GM23338 (cell line): ENCODE measurements at regions not wholly inside any gene's neighbourhood (a gene's known extent, or its start where the extent isn't known, plus 50 kb on each side); places are given as distances from the start of the nearest gene placed in this dataset.

Experiments used
- ATAC-seq: fragments of 200-7000 bp; cut with Tn5 transposase; 3 replicates; pipeline ENCODE4 v1.9.1; 2020
- DNase-seq: peaks from one replicate; pipeline ENCODE4 v3.0.0-alpha.2; 2015; ENCODE audit warnings: low spot score
- H2AFZ ChIP-seq: fragments of 200-600 bp; sonication (generic); 2 replicates; pipeline ENCODE4 v1.8.0; 2016; ENCODE audit warnings: antibody characterized with exemption, mild to moderate bottlenecking, moderate library complexity
- H3F3A ChIP-seq: fragments of 200-600 bp; sonication (generic); replicated peaks from 2 replicates; pipeline ENCODE4 v1.8.0; 2017; ENCODE audit warnings: antibody characterized with exemption, mixed run types, low read depth
- H3K27ac ChIP-seq: fragments of 200-600 bp; sonication (generic); 2 replicates; pipeline ENCODE4 v1.6.1; 2016; ENCODE audit warnings: low read depth
- H3K27me3 ChIP-seq: fragments of 200-600 bp; sonication (generic); 2 replicates; pipeline ENCODE4 v1.8.0; 2016; ENCODE audit warnings: mild to moderate bottlenecking, mixed run types, moderate library complexity; ENCODE audit not compliant: insufficient read depth
- H3K36me3 ChIP-seq: fragments of 200-600 bp; sonication (generic); 2 replicates; pipeline ENCODE4 v1.8.0; 2016; ENCODE audit warnings: mild to moderate bottlenecking; ENCODE audit not compliant: insufficient read depth
- H3K4me1 ChIP-seq: fragments of 200-600 bp; sonication (generic); 2 replicates; pipeline ENCODE4 v1.8.0; 2016; ENCODE audit warnings: mild to moderate bottlenecking, moderate library complexity; ENCODE audit not compliant: insufficient read depth
- H3K4me2 ChIP-seq: fragments of 200-600 bp; sonication (generic); 2 replicates; pipeline ENCODE4 v1.7.1; 2017; ENCODE audit warnings: mixed run types
- H3K4me3 ChIP-seq: fragments of 200-600 bp; sonication (generic); 2 replicates; pipeline ENCODE4 v1.6.1; 2016; ENCODE audit warnings: mixed run types
- H3K79me2 ChIP-seq: fragments of 200-600 bp; sonication (generic); replicated peaks from 2 replicates; pipeline ENCODE4 v1.8.0; 2017; ENCODE audit warnings: mild to moderate bottlenecking; ENCODE audit not compliant: insufficient read depth
- H3K9me2 ChIP-seq: fragments of 200-600 bp; sonication (generic); 2 replicates; pipeline ENCODE4 v1.8.0; 2017; ENCODE audit not compliant: insufficient read depth
- H4K20me1 ChIP-seq: fragments of 200-600 bp; sonication (generic); replicated peaks from 2 replicates; pipeline ENCODE4 v1.8.0; 2017; ENCODE audit warnings: mild to moderate bottlenecking; ENCODE audit not compliant: insufficient read depth
- H3K27ac Mint-ChIP-seq: 2 replicates; pipeline ENCODE4 v1.8.0; 2020; ENCODE audit warnings: inconsistent platforms, mild to moderate bottlenecking, moderate library complexity, mixed read lengths
- H3K27me3 Mint-ChIP-seq: 3 replicates; pipeline ENCODE4 v1.8.0; 2022; ENCODE audit warnings: low read depth, mild to moderate bottlenecking, moderate library complexity, mixed read lengths, inconsistent platforms; ENCODE audit not compliant: insufficient read depth, poor library complexity
- H3K36me3 Mint-ChIP-seq: 3 replicates; pipeline ENCODE4 v1.8.0; 2021; ENCODE audit warnings: low read depth, mild to moderate bottlenecking, inconsistent platforms, moderate library complexity, mixed read lengths
- H3K4me1 Mint-ChIP-seq: 3 replicates; pipeline ENCODE4 v1.8.0; 2020; ENCODE audit warnings: mild to moderate bottlenecking, inconsistent platforms, mixed read lengths
- H3K4me3 Mint-ChIP-seq: 3 replicates; pipeline ENCODE4 v1.8.0; 2021; ENCODE audit warnings: moderate library complexity, mild to moderate bottlenecking, inconsistent platforms, mixed read lengths
- H3K9me3 Mint-ChIP-seq: 3 replicates; pipeline ENCODE4 v1.8.0; 2020; ENCODE audit warnings: moderate library complexity, mild to moderate bottlenecking, inconsistent platforms, mixed read lengths
- CREB1 ChIP-seq: fragments of 250-450 bp; sonication (Bioruptor Pico); IDR thresholded peaks from 2 replicates; pipeline ENCODE4 v1.5.0; 2020; ENCODE audit warnings: low read depth, mild to moderate bottlenecking, moderate library complexity
- EZH2 ChIP-seq: fragments of 200-600 bp; sonication (generic); IDR thresholded peaks from one replicate; pipeline ENCODE4 v1.8.0; 2017; ENCODE audit warnings: antibody characterized with exemption, mild to moderate bottlenecking, low read depth; ENCODE audit not compliant: unreplicated experiment
- EZH2phosphoT487 ChIP-seq: fragments of 200-600 bp; sonication (generic); IDR thresholded peaks from one replicate; pipeline ENCODE4 v1.8.1; 2018; ENCODE audit warnings: antibody characterized with exemption; ENCODE audit not compliant: unreplicated experiment
- JUNB ChIP-seq: IDR thresholded peaks from one replicate; pipeline ENCODE4 v1.6.1; 2016; ENCODE audit warnings: antibody characterized with exemption; ENCODE audit not compliant: unreplicated experiment
- NANOG ChIP-seq: IDR thresholded peaks from 2 replicates; pipeline ENCODE4 v1.6.1; 2016; ENCODE audit warnings: antibody characterized with exemption, borderline replicate concordance
- POLR2AphosphoS5 ChIP-seq: IDR thresholded peaks from 2 replicates; pipeline ENCODE4 v1.6.1; 2016; ENCODE audit warnings: antibody characterized with exemption, low read depth
- STAT1 ChIP-seq: IDR thresholded peaks from one replicate; pipeline ENCODE4 v1.6.1; 2016; ENCODE audit warnings: antibody characterized with exemption; ENCODE audit not compliant: unreplicated experiment
- ZNF114 ChIP-seq: fragments of 250-450 bp; sonication (Bioruptor Pico); IDR thresholded peaks from 2 replicates; pipeline ENCODE4 v1.5.0; 2020; ENCODE audit warnings: mild to moderate bottlenecking, moderate library complexity
- ZNF331 ChIP-seq: fragments of 250-450 bp; sonication (Bioruptor Pico); IDR thresholded peaks from 2 replicates; pipeline ENCODE4 v1.5.0; 2020; ENCODE audit warnings: low read depth, mild to moderate bottlenecking, moderate library complexity
- TF ChIP-seq, protein P1 (sequence below), 2 experiments: fragments of 200-600 bp in 1 of 2; sonication (generic) in 1 of 2; conservative IDR thresholded peaks; 2 replicates each; pipeline versions ENCODE4 v1.5.1 to v1.6.1; 2016 to 2017; ENCODE audit warnings: antibody characterized with exemption in 2 of 2, low read depth in 2 of 2, mild to moderate bottlenecking in 2 of 2, moderate library complexity in 1 of 2
- TF ChIP-seq, protein P2 (sequence below): fragments of 250-450 bp; sonication (Bioruptor Pico); IDR thresholded peaks from 2 replicates; pipeline ENCODE4 v1.5.0; 2020; ENCODE audit warnings: mild to moderate bottlenecking, moderate library complexity
- TF ChIP-seq, protein P3 (sequence below): IDR thresholded peaks from 2 replicates; pipeline ENCODE4 v1.6.1; 2016; ENCODE audit warnings: antibody characterized with exemption

DNA sequence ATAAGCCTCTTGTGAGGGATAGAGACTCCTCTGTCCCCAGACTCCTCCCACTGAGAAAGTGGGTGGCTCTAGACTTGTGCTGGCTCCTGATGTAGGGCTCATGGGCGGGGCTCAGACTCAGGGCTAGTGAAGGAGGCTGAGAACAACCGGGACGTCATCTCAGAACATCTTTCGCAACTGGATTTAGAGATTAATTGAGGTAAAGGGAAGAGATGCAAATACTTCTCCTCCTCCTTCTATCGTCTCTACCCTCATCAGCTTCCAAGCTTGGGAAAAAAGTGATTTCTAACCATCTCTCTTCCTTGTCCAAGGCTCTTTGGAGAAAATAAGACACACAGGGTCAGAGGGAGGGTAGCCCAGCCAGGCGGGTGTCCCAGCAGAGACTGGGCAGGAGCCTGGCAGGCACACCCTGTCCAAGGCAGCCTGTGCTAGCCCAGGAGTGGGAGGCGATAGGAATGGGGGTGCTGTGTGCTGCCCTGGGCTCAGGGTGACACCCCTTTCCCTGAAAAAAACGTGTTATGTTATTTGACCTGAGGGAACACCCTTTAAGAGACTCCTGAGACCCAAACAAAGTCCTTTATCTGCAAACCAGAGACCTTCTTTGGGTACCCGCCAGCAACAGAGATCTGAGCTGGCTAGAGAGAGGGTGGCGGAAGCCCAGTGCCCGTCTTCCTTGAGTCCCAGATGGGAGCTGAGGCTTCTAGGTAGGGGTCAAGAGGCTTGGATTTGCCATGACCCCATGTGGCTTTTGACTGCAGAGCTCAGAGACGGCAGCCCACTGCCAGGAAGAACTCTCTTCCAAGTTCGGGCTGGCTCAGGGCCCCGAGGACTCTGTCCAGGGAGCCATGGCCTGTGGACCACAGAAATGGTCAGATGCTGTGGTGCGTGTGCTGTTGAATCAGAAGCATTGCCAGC, 160.9 kb downstream of the ADAMTS15 start:
- Histone ChIP-seq H2AFZ (peak overlapping the region; percentile 23; the same call in 1 of the 2 replicates), H3K79me2 (no peaks in the 10 kb centered on the region), H4K20me1 (no peaks in the 10 kb centered on the region), H3K4me3 (no peak overlapping the region), H3K9me2 (no peaks in the 10 kb centered on the region), H3K36me3 (no peaks in the 10 kb centered on the region), H3K4me1 (peaks cover 5% of the 10 kb centered on the region; the same call in 1 of the 2 replicates), H3K27me3 (no peaks in the 10 kb centered on the region), H3F3A (no peaks in the 10 kb centered on the region), H3K4me2 (no peak overlapping the region), H3K27ac (no peak overlapping the region)
- Mint-ChIP-seq H3K9me3 (no peaks in the 10 kb centered on the region), H3K27ac (no peak overlapping the region), H3K4me3 (no peak overlapping the region), H3K4me1 (peaks cover 10% of the 10 kb centered on the region), H3K36me3 (no peaks in the 10 kb centered on the region), H3K27me3 (peaks cover 10% of the 10 kb centered on the region)
- DNase-seq (peak; percentile 50), ATAC-seq (peak; percentile 90; the same call in 2 of the 3 replicates)
- TF ChIP-seq ZNF114 (CRISPR knock-in tag) (no peak), STAT1 (no peak), POLR2AphosphoS5 (no peak)

DNA sequence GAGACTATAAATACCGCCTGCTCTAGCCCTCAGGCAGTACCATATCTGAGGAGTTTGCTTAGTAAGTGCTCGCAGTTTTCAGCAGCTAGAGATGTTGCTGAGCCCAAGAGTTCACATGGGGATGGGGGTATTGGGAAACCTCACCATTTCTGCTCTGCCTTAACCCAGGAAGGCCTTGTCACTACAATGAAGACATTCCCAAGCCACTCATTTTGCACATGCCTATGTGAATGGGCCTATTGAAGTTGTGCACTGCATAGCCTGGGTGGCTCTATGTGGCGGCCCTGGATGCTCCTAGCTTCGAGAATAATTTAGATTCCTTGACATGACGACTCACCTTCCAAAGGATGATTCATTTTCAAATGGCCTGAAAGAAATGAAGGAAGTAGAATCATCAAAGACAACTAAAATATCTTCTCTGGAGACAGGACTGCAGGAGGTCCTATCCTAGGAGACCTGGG, 163.4 kb downstream of the ADAMTS15 start:
- H3K36me3 Mint-ChIP-seq, result no peaks in the 10 kb centered on the region
- no peaks in the 10 kb centered on the region for H3F3A ChIP-seq
- no peaks in the 10 kb centered on the region for H3K36me3 ChIP-seq
- no peaks in the 10 kb centered on the region for H3K27me3 ChIP-seq
- peaks cover 5% of the 10 kb centered on the region; the same call in 1 of the 2 replicates for H3K4me1 ChIP-seq
- H3K27ac Mint-ChIP-seq, result no peak overlapping the region
- H2AFZ ChIP-seq, result no peak overlapping the region
- H3K9me2 ChIP-seq, result no peaks in the 10 kb centered on the region
- ATAC-seq (no peak), DNase-seq (no peak)
- no peaks in the 10 kb centered on the region for H3K79me2 ChIP-seq
- H3K4me2 ChIP-seq, result no peak overlapping the region
- peaks cover 10% of the 10 kb centered on the region for H3K4me1 Mint-ChIP-seq
- no peak overlapping the region for H3K4me3 ChIP-seq
- no peaks in the 10 kb centered on the region for H4K20me1 ChIP-seq
- H3K4me3 Mint-ChIP-seq, result no peak overlapping the region
- no peak overlapping the region for H3K27ac ChIP-seq
- no peaks in the 10 kb centered on the region for H3K9me3 Mint-ChIP-seq
- peaks cover 7% of the 10 kb centered on the region for H3K27me3 Mint-ChIP-seq
- TF ChIP-seq, protein P1, sequence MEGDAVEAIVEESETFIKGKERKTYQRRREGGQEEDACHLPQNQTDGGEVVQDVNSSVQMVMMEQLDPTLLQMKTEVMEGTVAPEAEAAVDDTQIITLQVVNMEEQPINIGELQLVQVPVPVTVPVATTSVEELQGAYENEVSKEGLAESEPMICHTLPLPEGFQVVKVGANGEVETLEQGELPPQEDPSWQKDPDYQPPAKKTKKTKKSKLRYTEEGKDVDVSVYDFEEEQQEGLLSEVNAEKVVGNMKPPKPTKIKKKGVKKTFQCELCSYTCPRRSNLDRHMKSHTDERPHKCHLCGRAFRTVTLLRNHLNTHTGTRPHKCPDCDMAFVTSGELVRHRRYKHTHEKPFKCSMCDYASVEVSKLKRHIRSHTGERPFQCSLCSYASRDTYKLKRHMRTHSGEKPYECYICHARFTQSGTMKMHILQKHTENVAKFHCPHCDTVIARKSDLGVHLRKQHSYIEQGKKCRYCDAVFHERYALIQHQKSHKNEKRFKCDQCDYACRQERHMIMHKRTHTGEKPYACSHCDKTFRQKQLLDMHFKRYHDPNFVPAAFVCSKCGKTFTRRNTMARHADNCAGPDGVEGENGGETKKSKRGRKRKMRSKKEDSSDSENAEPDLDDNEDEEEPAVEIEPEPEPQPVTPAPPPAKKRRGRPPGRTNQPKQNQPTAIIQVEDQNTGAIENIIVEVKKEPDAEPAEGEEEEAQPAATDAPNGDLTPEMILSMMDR (conservative IDR thresholded peaks at IDR 0.05; ENCODE audit: low read depth in 2 of 2), result no peak
- TF ChIP-seq ZNF331 (no peak), POLR2AphosphoS5 (no peak), EZH2phosphoT487 (no peak), EZH2 (no peak), NANOG (no peak), CREB1 (CRISPR knock-in tag) (no peak), JUNB (no peak), ZNF114 (CRISPR knock-in tag) (no peak)
- TF ChIP-seq, protein P2, sequence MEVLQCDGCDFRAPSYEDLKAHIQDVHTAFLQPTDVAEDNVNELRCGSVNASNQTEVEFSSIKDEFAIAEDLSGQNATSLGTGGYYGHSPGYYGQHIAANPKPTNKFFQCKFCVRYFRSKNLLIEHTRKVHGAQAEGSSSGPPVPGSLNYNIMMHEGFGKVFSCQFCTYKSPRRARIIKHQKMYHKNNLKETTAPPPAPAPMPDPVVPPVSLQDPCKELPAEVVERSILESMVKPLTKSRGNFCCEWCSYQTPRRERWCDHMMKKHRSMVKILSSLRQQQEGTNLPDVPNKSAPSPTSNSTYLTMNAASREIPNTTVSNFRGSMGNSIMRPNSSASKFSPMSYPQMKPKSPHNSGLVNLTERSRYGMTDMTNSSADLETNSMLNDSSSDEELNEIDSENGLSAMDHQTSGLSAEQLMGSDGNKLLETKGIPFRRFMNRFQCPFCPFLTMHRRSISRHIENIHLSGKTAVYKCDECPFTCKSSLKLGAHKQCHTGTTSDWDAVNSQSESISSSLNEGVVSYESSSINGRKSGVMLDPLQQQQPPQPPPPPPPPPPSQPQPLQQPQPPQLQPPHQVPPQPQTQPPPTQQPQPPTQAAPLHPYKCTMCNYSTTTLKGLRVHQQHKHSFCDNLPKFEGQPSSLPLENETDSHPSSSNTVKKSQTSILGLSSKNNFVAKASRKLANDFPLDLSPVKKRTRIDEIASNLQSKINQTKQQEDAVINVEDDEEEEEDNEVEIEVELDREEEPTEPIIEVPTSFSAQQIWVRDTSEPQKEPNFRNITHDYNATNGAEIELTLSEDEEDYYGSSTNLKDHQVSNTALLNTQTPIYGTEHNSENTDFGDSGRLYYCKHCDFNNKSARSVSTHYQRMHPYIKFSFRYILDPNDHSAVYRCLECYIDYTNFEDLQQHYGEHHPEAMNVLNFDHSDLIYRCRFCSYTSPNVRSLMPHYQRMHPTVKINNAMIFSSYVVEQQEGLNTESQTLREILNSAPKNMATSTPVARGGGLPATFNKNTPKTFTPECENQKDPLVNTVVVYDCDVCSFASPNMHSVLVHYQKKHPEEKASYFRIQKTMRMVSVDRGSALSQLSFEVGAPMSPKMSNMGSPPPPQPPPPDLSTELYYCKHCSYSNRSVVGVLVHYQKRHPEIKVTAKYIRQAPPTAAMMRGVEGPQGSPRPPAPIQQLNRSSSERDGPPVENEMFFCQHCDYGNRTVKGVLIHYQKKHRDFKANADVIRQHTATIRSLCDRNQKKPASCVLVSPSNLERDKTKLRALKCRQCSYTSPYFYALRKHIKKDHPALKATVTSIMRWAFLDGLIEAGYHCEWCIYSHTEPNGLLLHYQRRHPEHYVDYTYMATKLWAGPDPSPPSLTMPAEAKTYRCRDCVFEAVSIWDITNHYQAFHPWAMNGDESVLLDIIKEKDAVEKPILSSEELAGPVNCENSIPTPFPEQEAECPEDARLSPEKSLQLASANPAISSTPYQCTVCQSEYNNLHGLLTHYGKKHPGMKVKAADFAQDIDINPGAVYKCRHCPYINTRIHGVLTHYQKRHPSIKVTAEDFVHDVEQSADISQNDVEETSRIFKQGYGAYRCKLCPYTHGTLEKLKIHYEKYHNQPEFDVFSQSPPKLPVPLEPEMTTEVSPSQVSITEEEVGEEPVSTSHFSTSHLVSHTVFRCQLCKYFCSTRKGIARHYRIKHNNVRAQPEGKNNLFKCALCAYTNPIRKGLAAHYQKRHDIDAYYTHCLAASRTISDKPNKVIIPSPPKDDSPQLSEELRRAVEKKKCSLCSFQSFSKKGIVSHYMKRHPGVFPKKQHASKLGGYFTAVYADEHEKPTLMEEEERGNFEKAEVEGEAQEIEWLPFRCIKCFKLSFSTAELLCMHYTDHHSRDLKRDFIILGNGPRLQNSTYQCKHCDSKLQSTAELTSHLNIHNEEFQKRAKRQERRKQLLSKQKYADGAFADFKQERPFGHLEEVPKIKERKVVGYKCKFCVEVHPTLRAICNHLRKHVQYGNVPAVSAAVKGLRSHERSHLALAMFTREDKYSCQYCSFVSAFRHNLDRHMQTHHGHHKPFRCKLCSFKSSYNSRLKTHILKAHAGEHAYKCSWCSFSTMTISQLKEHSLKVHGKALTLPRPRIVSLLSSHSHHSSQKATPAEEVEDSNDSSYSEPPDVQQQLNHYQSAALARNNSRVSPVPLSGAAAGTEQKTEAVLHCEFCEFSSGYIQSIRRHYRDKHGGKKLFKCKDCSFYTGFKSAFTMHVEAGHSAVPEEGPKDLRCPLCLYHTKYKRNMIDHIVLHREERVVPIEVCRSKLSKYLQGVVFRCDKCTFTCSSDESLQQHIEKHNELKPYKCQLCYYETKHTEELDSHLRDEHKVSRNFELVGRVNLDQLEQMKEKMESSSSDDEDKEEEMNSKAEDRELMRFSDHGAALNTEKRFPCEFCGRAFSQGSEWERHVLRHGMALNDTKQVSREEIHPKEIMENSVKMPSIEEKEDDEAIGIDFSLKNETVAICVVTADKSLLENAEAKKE (CRISPR knock-in tag), result no peak
- TF ChIP-seq, protein P3, sequence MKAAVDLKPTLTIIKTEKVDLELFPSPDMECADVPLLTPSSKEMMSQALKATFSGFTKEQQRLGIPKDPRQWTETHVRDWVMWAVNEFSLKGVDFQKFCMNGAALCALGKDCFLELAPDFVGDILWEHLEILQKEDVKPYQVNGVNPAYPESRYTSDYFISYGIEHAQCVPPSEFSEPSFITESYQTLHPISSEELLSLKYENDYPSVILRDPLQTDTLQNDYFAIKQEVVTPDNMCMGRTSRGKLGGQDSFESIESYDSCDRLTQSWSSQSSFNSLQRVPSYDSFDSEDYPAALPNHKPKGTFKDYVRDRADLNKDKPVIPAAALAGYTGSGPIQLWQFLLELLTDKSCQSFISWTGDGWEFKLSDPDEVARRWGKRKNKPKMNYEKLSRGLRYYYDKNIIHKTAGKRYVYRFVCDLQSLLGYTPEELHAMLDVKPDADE, result no peak
